Activated naive CD4-positive, alpha-beta T cell treated with anti-CD3 and anti-CD28 coated beads, Interleukin-2, amount 50 U/mL, for 72 hours (primary cell): ENCODE measurements at regions not wholly inside any gene's neighbourhood (a gene's known extent, or its start where the extent isn't known, plus 50 kb on each side); places are given as distances from the start of the nearest gene placed in this dataset.
"Not testable (repeated sequence)": the region's sequence is repeated elsewhere in the genome, so short reads cannot be mapped to it uniquely, and the experiment has no call there.

ENCODE experiments used
- ATAC-seq, 2 donors: fragments of 150-1000 bp; cut with Tn5 transposase; 2 replicates each; pipeline ENCODE4 v1.10.0; 2021; ENCODE audit warnings: mild to moderate bottlenecking in 2 of 2, moderate library complexity in 2 of 2
- DNase-seq, 2 donors: peaks; one replicate each; pipeline ENCODE4 v3.0.0; 2021 to 2022; ENCODE audit warnings: low spot score in 2 of 2
- H3K27ac Mint-ChIP-seq, 2 donors: one replicate each; pipeline ENCODE4 v1.8.0; 2022; ENCODE audit warnings: mild to moderate bottlenecking in 2 of 2, mixed read lengths in 2 of 2
- H3K36me3 Mint-ChIP-seq, 2 donors: one replicate each; pipeline ENCODE4 v1.8.0; 2022; ENCODE audit warnings: mixed read lengths in 2 of 2
- H3K9me3 Mint-ChIP-seq, 2 donors: one replicate each; pipeline ENCODE4 v1.8.0; 2022; ENCODE audit warnings: mixed read lengths in 2 of 2

DNA sequence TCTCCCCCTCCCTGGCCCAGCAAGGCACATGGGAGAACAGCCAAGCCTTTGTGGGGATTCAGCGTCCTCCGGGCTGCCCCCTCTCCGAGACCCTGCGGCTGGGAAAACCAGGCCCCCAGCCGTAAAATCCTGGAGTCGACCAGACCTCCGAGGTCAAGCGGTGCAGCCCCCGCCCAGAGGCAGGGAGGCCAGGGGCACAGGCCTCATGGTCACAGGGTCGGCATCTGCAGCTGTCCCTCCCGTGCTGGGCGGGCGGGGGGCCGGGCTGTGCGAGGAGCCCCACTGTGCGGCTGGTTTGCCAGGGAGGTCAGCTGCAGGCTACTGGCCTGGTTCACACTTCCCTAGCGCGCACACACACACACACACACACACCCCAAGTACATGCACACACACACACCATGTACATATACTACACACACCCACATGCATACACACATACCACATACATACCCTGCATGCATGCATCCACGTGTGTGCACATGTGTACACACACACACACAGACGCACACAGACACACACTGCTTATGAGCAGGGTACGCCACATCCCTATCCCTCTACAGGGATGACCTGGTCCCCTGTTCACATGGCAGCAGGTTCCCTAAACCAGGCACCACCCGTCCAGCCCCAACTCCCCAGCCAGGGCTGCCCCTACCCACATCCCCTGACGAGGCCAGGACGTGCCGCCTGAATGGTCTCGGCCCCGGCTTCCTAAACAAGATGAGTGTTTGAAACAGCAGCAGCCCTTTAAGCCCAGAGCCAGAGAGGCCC lies 108.9 kb upstream of the CIBAR2 start:
- H3K27ac Mint-ChIP-seq = peak overlapping the region; percentile 50 to 66
- H3K36me3 Mint-ChIP-seq = no peaks in the 10 kb centered on the region
- H3K9me3 Mint-ChIP-seq = no peaks in the 10 kb centered on the region
- no peak for DNase-seq
- no peak for ATAC-seq

DNA sequence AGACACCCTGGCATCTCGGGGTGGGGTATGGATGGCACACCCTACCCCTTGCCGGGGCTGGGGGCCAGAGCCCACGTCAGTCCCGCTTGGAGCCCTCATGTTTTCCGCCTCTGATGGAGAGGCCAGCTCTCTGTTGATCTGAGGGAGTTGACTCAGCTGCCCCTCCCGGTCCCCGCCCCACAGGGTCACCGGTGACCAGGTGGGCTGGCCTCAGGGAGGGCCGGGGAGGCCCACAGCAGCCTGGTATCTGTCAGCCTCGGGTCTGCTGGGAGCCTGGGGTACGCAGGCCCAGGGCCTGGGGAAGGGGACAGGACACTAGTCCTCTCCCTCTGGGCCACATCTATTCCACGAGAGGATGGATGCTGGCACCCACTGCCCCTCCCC lies 109.5 kb upstream of the CIBAR2 start:
- Mint-ChIP-seq H3K9me3 (no peaks in the 10 kb centered on the region), H3K36me3 (no peaks in the 10 kb centered on the region), H3K27ac (peak overlapping the region in 1 of 2 donors; percentile 66)
- no peak for DNase-seq
- no peak for ATAC-seq

DNA sequence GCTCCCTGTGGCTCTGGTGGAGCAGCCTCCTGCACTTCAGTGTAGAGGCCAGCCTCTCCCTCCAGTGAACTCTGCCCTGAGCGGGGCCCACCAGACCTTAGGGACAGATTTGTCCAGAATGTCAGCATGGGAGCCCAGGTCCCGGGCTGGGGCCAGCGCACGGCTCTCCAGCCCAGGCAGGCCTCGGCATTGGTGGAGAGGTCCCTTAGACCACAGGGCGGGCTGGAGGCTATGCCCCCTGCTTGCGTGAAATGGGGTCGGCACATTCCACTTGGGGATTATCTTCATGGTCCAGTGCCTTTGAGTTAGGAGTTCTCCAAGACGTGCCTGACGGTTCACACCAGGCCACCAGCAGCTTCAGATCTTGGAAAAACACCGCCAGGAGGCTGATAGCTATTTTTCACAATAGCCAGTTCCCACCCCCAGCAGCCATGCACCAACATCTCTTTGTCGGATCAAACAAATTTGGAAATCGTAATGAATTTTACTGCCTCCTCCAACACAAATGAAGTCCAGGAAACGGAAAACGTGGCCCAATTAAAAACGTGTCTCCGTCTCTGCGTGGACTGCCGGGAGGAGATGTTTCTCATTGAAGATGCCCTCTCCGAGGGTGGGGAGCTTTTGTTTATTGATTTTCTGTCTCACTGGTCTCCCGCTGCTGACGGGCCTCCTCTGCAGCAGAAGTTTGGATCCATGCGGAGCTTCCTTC lies 110.0 kb upstream of the CIBAR2 start:
- Mint-ChIP-seq H3K9me3 (no peaks in the 10 kb centered on the region), H3K36me3 (no peaks in the 10 kb centered on the region), H3K27ac (no peak overlapping the region)
- DNase-seq (no peak), ATAC-seq (no peak)

DNA sequence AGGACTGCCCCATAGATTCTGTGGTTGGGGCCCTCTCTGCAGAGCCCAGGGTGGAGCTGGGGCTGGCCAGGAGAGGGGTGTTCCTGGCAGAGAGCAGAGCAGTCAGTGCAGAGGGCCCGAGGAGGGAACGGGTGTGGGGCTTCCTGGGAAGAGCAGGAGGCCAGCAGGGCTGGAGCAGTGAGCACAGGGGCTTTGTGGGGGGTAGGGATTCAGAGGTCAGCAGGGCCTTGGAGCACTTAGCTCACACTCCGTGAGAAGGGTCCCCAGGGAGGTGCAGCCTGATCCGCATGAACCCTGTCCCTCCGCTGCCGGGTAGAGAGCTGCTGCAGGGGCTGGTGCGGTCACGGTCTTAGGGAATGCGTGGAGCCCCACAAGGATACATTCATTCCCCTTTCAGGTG lies 113.0 kb upstream of the CIBAR2 start:
- Mint-ChIP-seq H3K9me3 (no peaks in the 10 kb centered on the region), H3K27ac (no peak overlapping the region), H3K36me3 (no peaks in the 10 kb centered on the region)
- no peak for DNase-seq
- no peak for ATAC-seq

DNA sequence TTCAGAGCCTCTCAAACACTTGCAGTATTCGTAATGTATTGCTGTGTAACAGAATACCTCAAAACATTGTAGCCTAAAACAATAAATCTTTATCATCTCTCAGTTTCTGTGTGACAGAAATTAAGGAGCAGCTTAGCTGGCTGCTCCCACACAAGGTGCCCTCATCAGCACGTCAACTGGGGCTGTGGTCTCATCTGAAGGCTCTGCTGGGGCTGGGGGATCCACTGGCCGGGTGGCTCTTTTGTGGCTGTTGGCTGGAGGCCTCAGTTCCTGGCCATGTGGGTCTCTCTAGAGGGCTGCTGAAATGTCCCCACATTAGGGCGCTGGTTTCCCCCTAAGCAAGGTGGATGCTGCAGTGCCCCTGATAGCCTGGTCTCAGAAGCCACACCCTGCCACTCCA lies 113.4 kb upstream of the CIBAR2 start:
- DNase-seq (no peak), ATAC-seq (no peak)
- H3K27ac Mint-ChIP-seq = no peak overlapping the region
- no peaks in the 10 kb centered on the region for H3K36me3 Mint-ChIP-seq
- peaks cover 0 to 3% of the 10 kb centered on the region in 2 donors for H3K9me3 Mint-ChIP-seq

DNA sequence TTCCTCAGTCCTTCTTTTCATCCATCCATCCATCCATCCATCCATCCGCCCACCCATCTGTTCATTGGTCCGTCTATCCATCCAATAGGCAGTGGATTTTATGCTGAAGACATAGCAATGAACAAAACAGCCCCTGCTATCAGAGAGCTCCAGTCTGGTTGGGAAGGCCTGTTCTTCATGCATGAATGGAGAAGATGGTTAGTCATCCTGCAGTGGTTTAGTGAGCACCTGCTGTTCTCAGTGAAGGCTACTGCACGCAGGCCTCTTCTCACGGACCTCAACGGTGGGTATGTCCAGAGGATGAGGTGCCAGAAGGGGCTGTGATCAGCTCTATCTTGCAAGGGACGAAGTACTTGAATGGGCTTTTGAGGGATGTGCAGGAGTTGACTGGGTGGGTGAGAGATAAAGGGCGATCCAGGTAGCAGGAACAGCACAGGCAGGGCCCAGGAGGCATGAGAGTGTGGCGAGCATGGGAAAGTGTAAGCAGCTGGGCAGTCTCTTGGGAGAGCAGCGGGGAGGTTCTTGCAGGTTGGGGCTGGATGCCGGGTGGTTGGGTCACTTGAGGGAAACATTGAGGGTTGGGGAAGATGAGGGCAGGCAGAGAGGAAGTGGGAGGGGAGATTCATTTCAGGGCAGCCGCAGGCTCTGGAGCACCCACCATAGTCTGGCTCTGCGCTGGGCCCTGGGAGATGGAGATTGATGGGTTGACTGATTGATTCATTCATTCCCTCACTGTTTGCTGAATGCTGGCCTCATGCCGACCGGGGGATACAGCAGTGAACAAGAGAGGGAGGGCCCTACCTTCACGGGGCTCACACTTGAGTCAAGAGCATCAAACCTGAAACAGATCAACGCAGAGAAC lies 115.0 kb upstream of the CIBAR2 start:
- Mint-ChIP-seq H3K27ac (no peak overlapping the region), H3K36me3 (no peaks in the 10 kb centered on the region), H3K9me3 (peaks cover 0 to 8% of the 10 kb centered on the region in 2 donors)
- no peak for DNase-seq
- no peak for ATAC-seq

DNA sequence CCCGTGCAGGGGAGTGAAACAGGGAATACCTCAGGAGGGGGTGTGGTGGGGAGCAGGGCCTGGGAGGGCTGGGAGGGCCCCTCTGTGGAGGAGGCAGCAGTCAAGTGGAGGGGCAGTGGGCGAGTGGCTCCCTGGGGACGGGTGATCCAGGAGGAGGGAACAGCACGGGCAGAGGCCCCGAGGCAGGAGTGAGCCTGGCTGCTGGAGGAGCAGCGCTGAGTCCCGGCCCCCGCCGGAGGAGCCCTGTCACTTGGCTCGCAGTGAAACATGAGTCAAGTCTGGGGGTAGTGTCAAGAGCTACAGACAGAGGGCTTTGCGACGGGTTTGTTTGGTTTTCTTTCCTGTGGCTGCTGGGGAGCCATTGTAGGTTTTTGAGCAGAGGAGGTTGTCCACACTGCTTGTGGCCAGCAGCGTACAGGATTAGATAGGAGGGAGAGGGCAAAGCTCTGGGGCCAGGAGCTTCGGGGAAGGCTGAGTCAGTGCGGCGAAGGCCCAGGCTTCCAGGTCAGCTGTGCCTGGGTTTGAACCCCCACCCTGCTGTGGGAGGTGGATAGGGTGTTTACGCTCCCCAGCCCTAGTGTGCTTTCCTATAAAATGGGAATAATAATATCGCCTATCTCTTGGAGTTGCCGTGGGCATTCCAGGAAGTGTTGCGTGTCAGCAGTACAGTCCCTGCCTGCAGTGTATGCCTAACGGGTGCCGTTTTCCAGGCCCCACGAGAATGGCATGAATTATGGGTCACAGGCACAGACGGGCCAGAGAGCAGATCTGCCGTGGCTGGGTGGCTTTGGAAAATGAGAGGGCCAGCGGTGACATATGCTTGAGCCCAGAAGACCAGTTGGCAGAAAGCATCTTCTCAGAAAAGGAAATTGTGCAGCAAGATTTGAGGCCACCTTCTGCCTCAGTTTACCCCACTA lies 115.9 kb upstream of the CIBAR2 start:
- no peak for ATAC-seq
- DNase-seq = no peak
- Mint-ChIP-seq H3K36me3 (no peaks in the 10 kb centered on the region), H3K27ac (no peak overlapping the region), H3K9me3 (peaks cover 0 to 8% of the 10 kb centered on the region in 2 donors)

DNA sequence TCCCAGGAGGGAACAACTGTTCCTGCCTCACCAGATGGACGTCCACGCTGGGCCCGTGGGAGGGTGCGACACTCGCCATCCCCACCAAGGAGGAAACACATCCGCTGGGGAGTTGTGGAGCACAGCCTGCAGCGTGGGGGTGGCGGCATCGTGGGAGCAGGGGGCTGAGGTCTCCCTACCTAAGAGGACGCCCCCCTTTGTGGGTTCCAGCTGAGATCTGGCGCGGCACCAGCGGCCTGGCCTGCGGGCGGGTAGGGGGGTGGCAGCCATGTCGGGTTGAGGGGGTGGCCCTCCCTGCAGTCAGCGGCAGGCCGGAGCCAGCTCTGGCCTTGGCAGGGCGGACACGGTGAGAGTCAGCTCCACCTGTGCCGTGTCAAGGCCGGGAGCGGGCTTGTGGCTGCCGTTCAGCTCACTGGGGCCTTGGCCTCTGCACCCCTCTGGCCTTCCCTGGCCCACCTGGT lies 116.7 kb upstream of the CIBAR2 start:
- Mint-ChIP-seq H3K36me3 (no peaks in the 10 kb centered on the region), H3K27ac (no peak overlapping the region), H3K9me3 (peaks cover 0 to 8% of the 10 kb centered on the region in 2 donors)
- ATAC-seq = no peak
- no peak for DNase-seq

DNA sequence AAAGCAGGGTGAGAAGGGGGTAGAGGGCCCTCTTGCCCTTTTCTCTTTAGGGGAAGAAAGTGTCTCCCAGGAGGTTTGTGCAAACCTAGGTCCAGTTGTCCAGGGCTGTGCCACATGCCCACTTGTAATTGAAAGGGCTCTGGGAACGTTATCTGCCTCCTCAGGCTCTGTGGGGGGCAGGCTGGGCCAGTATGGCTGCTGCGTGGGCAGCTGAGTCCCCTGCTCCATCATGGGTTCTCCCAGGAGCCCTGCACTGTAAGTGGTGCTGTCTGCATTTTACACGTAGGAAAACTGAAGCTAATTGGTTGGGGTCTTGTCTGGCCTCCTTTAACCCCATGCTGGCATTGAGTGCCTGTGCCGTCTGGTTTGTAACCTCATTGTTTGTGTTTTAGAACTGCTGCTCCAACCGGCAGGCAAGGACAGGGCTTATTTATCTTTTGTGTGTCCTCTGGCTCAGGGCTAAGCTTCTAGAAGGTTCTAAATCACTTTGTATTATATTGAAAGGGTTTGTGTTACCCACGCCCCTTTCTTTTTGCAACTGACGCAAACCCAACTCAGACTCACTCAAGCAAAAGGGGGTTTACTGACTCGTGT lies 117.7 kb upstream of the CIBAR2 start:
- H3K27ac Mint-ChIP-seq = peak overlapping the region in 1 of 2 donors; percentile 25

DNA sequence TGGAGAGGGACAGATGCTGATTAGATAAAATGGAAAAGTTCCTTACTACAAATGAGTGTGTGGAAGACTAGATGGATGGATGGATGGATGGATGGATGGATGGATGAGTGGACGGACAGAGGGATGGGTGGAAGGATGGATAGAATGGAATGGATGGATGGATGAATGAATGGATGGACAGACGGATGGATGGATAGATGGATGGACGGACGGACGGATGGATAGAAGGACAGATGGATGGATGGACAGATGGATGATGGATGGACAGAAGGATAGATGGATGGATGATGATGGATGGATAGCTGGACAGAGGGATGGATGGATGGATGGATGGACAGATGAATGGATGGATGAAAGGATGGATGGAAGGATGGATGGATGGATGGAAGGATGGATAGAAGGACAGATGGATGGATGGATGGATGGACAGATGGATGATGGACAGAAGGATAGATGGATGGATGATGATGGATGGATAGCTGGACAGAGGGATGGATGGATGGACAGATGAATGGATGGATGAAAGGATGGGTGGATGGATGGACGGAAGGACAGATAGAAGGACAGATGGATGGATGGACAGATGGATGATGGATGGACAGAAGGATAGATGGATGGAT lies 118.6 kb upstream of the CIBAR2 start:
- H3K27ac Mint-ChIP-seq = peak overlapping the region; percentile 21 to 56
- ATAC-seq, H3K36me3 Mint-ChIP-seq, H3K9me3 Mint-ChIP-seq, DNase-seq: not testable (repeated sequence)

More for the DNA sequence above, 117.7 kb upstream of the CIBAR2 start:
- Mint-ChIP-seq H3K9me3 (peaks cover 0 to 8% of the 10 kb centered on the region in 2 donors), H3K36me3 (no peaks in the 10 kb centered on the region)
- ATAC-seq = no peak
- DNase-seq = no peak

DNA sequence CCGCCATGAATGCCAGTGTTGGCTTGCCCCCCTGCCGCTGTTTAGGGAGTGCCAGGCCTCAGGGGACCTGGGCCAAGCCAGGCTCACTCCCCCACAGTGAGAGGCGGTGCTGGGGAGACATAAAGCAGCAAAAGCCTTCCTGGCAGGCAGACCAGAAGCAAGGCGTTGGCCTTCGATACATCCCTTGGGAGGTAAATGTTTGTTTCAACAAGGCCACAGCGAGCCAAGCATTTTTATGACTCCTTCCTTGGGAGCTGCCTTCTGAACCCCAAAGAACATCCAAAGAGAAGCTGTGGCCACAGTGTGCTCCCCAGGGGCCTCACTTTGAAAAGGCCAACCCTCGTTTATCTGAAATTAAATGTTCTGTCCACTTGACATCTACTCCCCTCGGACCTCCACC lies 119.7 kb upstream of the CIBAR2 start:
- no peaks in the 10 kb centered on the region for H3K36me3 Mint-ChIP-seq
- peaks cover 0 to 8% of the 10 kb centered on the region in 2 donors for H3K9me3 Mint-ChIP-seq
- DNase-seq (no peak), ATAC-seq (no peak)
- H3K27ac Mint-ChIP-seq = no peak overlapping the region

DNA sequence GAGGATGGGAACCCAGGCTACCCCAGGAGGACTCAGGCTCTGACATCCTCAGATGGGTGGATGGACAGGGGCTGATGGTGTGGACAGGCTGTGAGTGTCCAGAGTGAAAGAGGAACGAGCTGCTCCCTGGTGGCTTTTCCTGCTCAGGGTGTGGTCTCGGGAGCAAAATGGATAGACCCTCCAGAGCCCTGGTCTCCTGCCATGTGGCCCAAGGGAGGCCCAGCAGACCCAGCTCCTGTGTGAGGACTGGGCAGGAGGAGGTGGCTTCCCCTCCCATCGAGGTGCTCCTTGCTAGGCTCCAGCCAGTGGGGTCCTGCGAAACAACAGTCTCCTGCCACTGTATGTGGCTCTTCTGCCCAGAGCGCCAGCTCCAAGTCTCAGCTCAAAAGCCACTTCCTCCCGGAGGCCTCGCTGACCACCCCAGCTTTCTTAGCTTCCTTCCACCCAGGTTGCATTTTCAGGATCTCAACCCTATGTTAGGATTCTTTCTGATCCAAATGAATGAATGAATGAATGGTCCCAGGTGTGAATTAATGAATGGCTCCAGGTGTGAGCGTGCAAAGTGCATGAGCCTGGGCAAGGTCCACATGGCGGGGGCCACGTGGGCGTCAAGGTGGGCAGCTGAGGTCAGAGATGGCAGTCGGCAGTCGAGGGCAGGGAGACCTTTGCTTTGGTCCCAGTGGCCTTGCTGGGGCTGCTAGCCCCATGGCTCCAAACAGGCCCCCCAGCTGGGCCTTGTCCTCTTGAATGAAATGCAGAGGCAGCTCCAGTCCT lies 120.3 kb upstream of the CIBAR2 start:
- H3K27ac Mint-ChIP-seq = no peak overlapping the region
- no peaks in the 10 kb centered on the region for H3K36me3 Mint-ChIP-seq
- DNase-seq (peak in 1 of 2 donors; percentile 49), ATAC-seq (no peak)
- H3K9me3 Mint-ChIP-seq = peaks cover 0 to 8% of the 10 kb centered on the region in 2 donors

DNA sequence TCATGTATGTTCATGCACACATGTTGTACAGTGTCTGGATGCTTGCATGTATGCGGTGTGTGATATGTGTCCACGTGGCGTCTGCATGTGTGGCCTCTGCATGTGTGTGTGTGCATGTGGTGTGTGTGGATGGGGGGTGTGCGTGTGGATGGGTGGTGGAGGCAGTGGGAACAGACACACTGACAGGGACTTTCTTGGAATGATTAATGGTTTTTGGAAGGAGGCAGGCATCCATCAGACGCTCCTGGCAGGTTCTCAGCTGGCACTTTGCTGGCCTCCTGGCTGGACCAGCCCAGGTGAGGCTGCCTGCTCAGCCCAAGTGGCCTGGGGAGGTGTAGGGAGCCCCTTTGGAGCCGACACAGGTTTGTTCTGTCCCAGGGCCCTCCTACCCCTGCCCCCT lies 121.2 kb upstream of the CIBAR2 start:
- Mint-ChIP-seq H3K36me3 (no peaks in the 10 kb centered on the region), H3K27ac (no peak overlapping the region), H3K9me3 (peaks cover 0 to 8% of the 10 kb centered on the region in 2 donors)
- no peak for DNase-seq
- no peak for ATAC-seq

DNA sequence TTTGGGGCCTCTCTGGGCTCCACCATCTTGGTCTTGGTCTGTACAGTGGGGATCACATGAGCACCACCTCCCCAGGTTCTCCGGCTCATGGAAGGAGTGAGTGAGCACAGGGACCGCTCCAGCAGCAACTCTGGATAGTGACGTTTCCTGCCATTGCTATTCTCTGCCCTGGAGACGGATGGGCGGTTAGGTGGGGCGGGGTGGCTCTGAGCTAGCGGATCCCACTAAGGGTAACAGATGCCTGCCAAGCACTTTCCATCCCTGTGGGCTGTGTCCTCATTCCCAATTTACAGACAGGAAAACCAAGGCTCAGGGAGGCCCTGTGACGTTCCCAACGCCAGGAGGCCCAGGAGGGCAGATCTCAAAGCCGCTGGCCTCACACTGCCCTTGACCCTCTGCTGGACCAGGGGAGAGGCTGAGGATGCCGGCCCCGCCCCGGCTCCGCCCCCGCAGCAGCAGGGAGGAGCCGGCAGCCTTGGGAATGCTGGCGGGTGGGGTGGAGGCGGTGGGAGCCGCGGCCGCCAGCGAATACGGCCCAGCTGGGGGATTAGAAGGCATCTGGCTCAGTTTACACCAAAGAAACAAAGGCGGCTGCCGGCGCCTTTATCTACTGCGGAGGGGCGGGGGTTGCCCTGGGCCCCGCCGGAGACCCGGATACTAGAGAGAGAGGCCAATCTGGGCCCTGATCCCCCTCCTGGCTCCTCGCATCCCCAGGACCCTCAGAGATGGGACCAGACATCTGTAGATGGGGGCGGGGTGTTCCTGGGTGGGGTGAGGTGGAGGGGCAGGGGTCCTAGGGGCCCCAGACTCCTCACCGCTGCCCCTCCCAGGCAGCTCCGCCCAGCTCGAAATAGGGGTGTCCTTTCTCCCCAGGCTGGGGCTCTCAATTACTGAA lies 122.3 kb upstream of the CIBAR2 start:
- DNase-seq (no peak), ATAC-seq (no peak)
- Mint-ChIP-seq H3K36me3 (no peaks in the 10 kb centered on the region), H3K9me3 (peaks cover 0 to 8% of the 10 kb centered on the region in 2 donors), H3K27ac (peak overlapping the region in 1 of 2 donors; percentile 74)
